Liver (tissue), 8 donors: ENCODE measurements at regions not wholly inside any gene's neighbourhood (a gene's known extent, or its start where the extent isn't known, plus 50 kb on each side); places are given as distances from the start of the nearest gene placed in this dataset.

Experiments
- DNase-seq: peaks from one replicate; pipeline ENCODE4 v3.0.0-alpha.2; 2017; ENCODE audit warnings: low spot score
- H3K27ac ChIP-seq, 2 donors: one replicate each; pipeline ENCODE4 v1.7.0; 2013; ENCODE audit warnings: inconsistent platforms in 2 of 2, low read length in 2 of 2, control low read depth in 1 of 2, low read depth in 1 of 2, mild to moderate bottlenecking in 1 of 2
- H3K27me3 ChIP-seq, 4 donors: one replicate each; pipeline versions ENCODE4 v1.6.1 to v1.7.0; 2013; ENCODE audit warnings: low read length in 3 of 4, inconsistent platforms in 1 of 4, mild to moderate bottlenecking in 1 of 4, moderate library complexity in 1 of 4; ENCODE audit not compliant: control insufficient read depth in 4 of 4, insufficient read depth in 4 of 4
- H3K36me3 ChIP-seq, 4 donors: one replicate each; pipeline versions ENCODE4 v1.6.1 to v1.7.0; 2013; ENCODE audit warnings: low read length in 3 of 4, mild to moderate bottlenecking in 3 of 4, low read depth in 1 of 4, moderate library complexity in 1 of 4; ENCODE audit not compliant: control insufficient read depth in 4 of 4, insufficient read depth in 3 of 4
- H3K4me1 ChIP-seq, 4 donors: one replicate each; pipeline versions ENCODE4 v1.6.1 to v1.7.0; 2013; ENCODE audit warnings: low read length in 3 of 4, mild to moderate bottlenecking in 3 of 4, moderate library complexity in 1 of 4; ENCODE audit not compliant: control insufficient read depth in 4 of 4, insufficient read depth in 4 of 4
- H3K4me3 ChIP-seq, 3 donors: one replicate each; pipeline versions ENCODE4 v1.6.1 to v1.7.0; 2013; ENCODE audit warnings: low read length in 3 of 3, control low read depth in 1 of 3, low read depth in 1 of 3, mild to moderate bottlenecking in 1 of 3
- H3K9ac ChIP-seq, 2 donors: one replicate each; pipeline ENCODE4 v1.7.0; 2013; ENCODE audit warnings: low read length in 2 of 2, mild to moderate bottlenecking in 2 of 2, moderate library complexity in 2 of 2, control low read depth in 1 of 2, low read depth in 1 of 2
- H3K9me3 ChIP-seq, 4 donors: one replicate each; pipeline versions ENCODE4 v1.6.1 to v1.7.0; 2013; ENCODE audit warnings: low read length in 3 of 4; ENCODE audit not compliant: control insufficient read depth in 4 of 4
- FOXA1 ChIP-seq: IDR thresholded peaks from 2 replicates; pipeline ENCODE4 v1.6.1; 2016; ENCODE audit warnings: antibody characterized with exemption
- FOXA2 ChIP-seq: IDR thresholded peaks from 2 replicates; pipeline ENCODE4 v1.6.1; 2016; ENCODE audit warnings: antibody characterized with exemption
- GABPA ChIP-seq, 2 donors: IDR thresholded peaks in 1 of 2; conservative IDR thresholded peaks in 1 of 2; 2 replicates each; pipeline ENCODE4 v1.6.1; 2016; ENCODE audit warnings: antibody characterized with exemption in 2 of 2, mild to moderate bottlenecking in 1 of 2, moderate library complexity in 1 of 2
- HNF4A ChIP-seq, 2 donors: conservative IDR thresholded peaks; 2 replicates each; pipeline ENCODE4 v1.6.1; 2016; ENCODE audit warnings: antibody characterized with exemption in 2 of 2, mild to moderate bottlenecking in 2 of 2
- NR2F2 ChIP-seq: IDR thresholded peaks from 2 replicates; pipeline ENCODE4 v1.6.1; 2016; ENCODE audit warnings: antibody characterized with exemption
- RAD21 ChIP-seq, 2 donors: IDR thresholded peaks; 2 replicates each; pipeline ENCODE4 v1.6.1; 2016; ENCODE audit warnings: antibody characterized with exemption in 2 of 2, mild to moderate bottlenecking in 2 of 2
- RXRA ChIP-seq, 2 donors: IDR thresholded peaks; 2 replicates each; pipeline ENCODE4 v1.6.1; 2017 to 2018; ENCODE audit warnings: antibody characterized with exemption in 2 of 2, mild to moderate bottlenecking in 1 of 2
- SP1 ChIP-seq: IDR thresholded peaks from 2 replicates; pipeline ENCODE4 v1.6.1; 2018; ENCODE audit warnings: antibody characterized with exemption, mild to moderate bottlenecking
- YY1 ChIP-seq: IDR thresholded peaks from 2 replicates; pipeline ENCODE4 v1.6.1; 2016; ENCODE audit warnings: antibody characterized with exemption, mild to moderate bottlenecking
- WGBS: extraction: QIAGEN DNeasy Blood & Tissue Kit; methylation state at CpG from one replicate; pipeline ENCODE4 v1.1.7; 2013; 5-methylcytosine and 5-hydroxymethylcytosine counted together
- TF ChIP-seq, protein P1 (sequence below): IDR thresholded peaks from 2 replicates; pipeline ENCODE4 v1.6.1; 2016; ENCODE audit warnings: antibody characterized with exemption
- TF ChIP-seq, protein P2 (sequence below): IDR thresholded peaks from 2 replicates; pipeline ENCODE4 v1.6.1; 2016; ENCODE audit warnings: antibody characterized with exemption
- TF ChIP-seq, protein P3 (sequence below): fragments of 150-350 bp; IDR thresholded peaks from 2 replicates; pipeline ENCODE4 v1.5.1; 2017; ENCODE audit warnings: improper control_type of control experiment, low read depth, low read length; ENCODE audit not compliant: missing input control
- TF ChIP-seq, protein P4 (sequence below): IDR thresholded peaks from 2 replicates; pipeline ENCODE4 v1.6.1; 2016; ENCODE audit warnings: antibody characterized with exemption, mild to moderate bottlenecking
- donor health status: healthy.
- donor health status: healthy.
- donor health status: healthy.
- donor health status: healthy.
- donor health status: healthy.

DNA sequence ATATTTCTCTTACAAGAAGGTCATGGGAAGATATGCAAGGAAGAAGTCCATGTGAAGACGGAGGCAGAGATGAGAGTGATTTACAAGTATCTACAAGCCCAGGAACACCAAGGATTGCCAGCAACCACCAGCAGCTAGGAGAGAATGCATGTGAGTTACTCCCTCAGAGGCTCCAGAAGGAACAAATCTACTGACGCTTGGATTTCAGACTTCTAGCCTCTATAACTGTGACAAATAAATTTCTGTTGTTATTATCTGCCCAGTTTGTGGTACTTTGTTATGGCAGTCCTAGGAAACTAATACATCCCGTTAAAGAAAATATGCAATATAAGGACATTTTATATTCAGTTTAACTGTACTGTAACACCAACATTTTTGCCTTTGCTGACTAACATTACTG, 283.9 kb downstream of the BCHE start:
- Histone ChIP-seq H3K4me3 (no peak overlapping the region), H3K9me3 (no peaks in the 10 kb centered on the region), H3K9ac (no peak overlapping the region), H3K27ac (no peak overlapping the region), H3K27me3 (no peaks in the 10 kb centered on the region), H3K36me3 (no peaks in the 10 kb centered on the region), H3K4me1 (no peaks in the 10 kb centered on the region)
- DNase-seq, result no peak
- 93% methylated on average over 3 of the region's 3 CpGs for WGBS
- TF ChIP-seq, protein P1, sequence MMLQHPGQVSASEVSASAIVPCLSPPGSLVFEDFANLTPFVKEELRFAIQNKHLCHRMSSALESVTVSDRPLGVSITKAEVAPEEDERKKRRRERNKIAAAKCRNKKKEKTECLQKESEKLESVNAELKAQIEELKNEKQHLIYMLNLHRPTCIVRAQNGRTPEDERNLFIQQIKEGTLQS, result no peak
- TF ChIP-seq NR2F2 (no peak), YY1 (no peak), FOXA2 (no peak), GABPA (IDR thresholded peaks at IDR 0.05 in 1 of 2, conservative IDR thresholded peaks at IDR 0.05 in 1 of 2) (no peak)
- TF ChIP-seq, protein P2, sequence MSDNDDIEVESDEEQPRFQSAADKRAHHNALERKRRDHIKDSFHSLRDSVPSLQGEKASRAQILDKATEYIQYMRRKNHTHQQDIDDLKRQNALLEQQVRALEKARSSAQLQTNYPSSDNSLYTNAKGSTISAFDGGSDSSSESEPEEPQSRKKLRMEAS, result no peak

DNA sequence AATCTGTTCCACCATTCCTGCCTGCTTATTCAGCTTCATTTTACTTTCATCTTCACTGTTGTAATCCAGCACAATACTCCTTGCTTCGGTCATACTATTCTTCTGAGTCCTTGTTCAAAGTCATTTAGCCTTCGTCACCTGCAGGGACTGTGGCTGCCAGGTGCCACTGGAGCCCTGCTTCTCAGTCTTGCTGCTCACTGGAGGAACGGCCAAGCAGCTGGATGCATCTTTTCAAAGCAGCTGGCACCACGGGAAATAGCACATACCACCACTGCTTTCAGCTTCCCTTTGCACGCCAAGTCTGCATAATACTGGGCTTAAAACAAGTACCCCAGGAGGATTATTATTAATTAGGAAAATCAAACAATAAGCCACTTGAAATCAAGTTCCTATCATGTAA, 287.6 kb downstream of the BCHE start:
- whole genome bisulfite sequencing, result 86% methylated on average over 5 of the region's 5 CpGs
- no peak overlapping the region for H3K9ac ChIP-seq
- TF ChIP-seq, protein P2, result no peak
- TF ChIP-seq YY1 (no peak), GABPA (IDR thresholded peaks at IDR 0.05 in 1 of 2, conservative IDR thresholded peaks at IDR 0.05 in 1 of 2) (no peak), SP1 (no peak), HNF4A (conservative IDR thresholded peaks at IDR 0.05) (no peak), FOXA1 (no peak), RAD21 (IDR thresholded peaks at IDR 0.05) (no peak), RXRA (IDR thresholded peaks at IDR 0.05) (no peak), NR2F2 (no peak)
- TF ChIP-seq, protein P3, sequence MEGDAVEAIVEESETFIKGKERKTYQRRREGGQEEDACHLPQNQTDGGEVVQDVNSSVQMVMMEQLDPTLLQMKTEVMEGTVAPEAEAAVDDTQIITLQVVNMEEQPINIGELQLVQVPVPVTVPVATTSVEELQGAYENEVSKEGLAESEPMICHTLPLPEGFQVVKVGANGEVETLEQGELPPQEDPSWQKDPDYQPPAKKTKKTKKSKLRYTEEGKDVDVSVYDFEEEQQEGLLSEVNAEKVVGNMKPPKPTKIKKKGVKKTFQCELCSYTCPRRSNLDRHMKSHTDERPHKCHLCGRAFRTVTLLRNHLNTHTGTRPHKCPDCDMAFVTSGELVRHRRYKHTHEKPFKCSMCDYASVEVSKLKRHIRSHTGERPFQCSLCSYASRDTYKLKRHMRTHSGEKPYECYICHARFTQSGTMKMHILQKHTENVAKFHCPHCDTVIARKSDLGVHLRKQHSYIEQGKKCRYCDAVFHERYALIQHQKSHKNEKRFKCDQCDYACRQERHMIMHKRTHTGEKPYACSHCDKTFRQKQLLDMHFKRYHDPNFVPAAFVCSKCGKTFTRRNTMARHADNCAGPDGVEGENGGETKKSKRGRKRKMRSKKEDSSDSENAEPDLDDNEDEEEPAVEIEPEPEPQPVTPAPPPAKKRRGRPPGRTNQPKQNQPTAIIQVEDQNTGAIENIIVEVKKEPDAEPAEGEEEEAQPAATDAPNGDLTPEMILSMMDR, result no peak
- TF ChIP-seq, protein P4, sequence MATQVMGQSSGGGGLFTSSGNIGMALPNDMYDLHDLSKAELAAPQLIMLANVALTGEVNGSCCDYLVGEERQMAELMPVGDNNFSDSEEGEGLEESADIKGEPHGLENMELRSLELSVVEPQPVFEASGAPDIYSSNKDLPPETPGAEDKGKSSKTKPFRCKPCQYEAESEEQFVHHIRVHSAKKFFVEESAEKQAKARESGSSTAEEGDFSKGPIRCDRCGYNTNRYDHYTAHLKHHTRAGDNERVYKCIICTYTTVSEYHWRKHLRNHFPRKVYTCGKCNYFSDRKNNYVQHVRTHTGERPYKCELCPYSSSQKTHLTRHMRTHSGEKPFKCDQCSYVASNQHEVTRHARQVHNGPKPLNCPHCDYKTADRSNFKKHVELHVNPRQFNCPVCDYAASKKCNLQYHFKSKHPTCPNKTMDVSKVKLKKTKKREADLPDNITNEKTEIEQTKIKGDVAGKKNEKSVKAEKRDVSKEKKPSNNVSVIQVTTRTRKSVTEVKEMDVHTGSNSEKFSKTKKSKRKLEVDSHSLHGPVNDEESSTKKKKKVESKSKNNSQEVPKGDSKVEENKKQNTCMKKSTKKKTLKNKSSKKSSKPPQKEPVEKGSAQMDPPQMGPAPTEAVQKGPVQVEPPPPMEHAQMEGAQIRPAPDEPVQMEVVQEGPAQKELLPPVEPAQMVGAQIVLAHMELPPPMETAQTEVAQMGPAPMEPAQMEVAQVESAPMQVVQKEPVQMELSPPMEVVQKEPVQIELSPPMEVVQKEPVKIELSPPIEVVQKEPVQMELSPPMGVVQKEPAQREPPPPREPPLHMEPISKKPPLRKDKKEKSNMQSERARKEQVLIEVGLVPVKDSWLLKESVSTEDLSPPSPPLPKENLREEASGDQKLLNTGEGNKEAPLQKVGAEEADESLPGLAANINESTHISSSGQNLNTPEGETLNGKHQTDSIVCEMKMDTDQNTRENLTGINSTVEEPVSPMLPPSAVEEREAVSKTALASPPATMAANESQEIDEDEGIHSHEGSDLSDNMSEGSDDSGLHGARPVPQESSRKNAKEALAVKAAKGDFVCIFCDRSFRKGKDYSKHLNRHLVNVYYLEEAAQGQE, result no peak

More for the DNA sequence above, 287.6 kb downstream of the BCHE start:
- Histone ChIP-seq H3K4me1 (peaks cover 0 to 4% (median 0%) of the 10 kb centered on the region in 4 donors), H3K36me3 (no peaks in the 10 kb centered on the region), H3K4me3 (no peak overlapping the region), H3K27ac (no peak overlapping the region), H3K9me3 (no peaks in the 10 kb centered on the region), H3K27me3 (no peaks in the 10 kb centered on the region)
- DNase-seq, result no peak
